Jurkat, Clone E6-1 (cell line): ENCODE measurements at regions not wholly inside any gene's neighbourhood (a gene's known extent, or its start where the extent isn't known, plus 50 kb on each side); places are given as distances from the start of the nearest gene placed in this dataset.
"Not testable (repeated sequence)": the region's sequence is repeated elsewhere in the genome, so short reads cannot be mapped to it uniquely, and the experiment has no call there.

Experiments
- DNase-seq: peaks from one replicate; pipeline ENCODE4 v3.0.0-alpha.2; 2011; ENCODE audit warnings: low read depth, low spot score
- H3K4me3 ChIP-seq: 2 replicates; pipeline ENCODE4 v1.5.1; 2011; ENCODE audit warnings: mild to moderate bottlenecking, low read length, control low read depth, moderate library complexity

- H3K4me3 ChIP-seq = no peak overlapping the region
- DNase-seq = no peak
Measured at GRCh38 chr20:17874271-17875105, 94.1 kb downstream of the SNX5 start.

- H3K4me3 ChIP-seq = no peak overlapping the region
- no peak for DNase-seq
Measured at GRCh38 chr20:17873410-17874270, 95.0 kb downstream of the SNX5 start.

DNA sequence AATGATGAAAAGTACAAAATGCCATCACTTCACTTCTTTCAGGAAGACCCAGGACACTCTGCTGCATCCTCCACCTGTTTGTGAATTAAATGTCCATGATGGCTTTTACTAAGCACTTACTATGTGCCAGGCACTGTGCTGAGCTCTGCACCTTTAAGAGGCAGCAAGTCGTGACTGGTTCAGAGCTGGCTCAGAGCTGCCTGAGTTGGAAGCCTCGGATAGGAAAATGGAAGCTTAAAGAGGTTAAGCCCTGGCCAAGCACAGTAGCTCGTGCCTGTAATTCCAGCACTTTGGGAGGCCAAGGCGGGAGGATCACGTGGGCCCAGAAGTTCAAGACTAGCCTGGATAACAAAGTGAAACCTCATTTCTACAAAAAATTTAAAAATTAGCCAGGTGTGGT is 95.6 kb downstream of the SNX5 start:
- DNase-seq = no peak
- H3K4me3 ChIP-seq = no peak overlapping the region

GRCh38 chr20:17872434-17872833 is 96.2 kb downstream of the SNX5 start:
- DNase-seq = no peak
- no peak overlapping the region for H3K4me3 ChIP-seq

GRCh38 chr20:17871886-17872285 is 96.7 kb downstream of the SNX5 start:
- no peak overlapping the region for H3K4me3 ChIP-seq
- DNase-seq = no peak

GRCh38 chr20:17871181-17871580 is 97.4 kb downstream of the SNX5 start:
- DNase-seq = no peak
- no peak overlapping the region for H3K4me3 ChIP-seq

DNA sequence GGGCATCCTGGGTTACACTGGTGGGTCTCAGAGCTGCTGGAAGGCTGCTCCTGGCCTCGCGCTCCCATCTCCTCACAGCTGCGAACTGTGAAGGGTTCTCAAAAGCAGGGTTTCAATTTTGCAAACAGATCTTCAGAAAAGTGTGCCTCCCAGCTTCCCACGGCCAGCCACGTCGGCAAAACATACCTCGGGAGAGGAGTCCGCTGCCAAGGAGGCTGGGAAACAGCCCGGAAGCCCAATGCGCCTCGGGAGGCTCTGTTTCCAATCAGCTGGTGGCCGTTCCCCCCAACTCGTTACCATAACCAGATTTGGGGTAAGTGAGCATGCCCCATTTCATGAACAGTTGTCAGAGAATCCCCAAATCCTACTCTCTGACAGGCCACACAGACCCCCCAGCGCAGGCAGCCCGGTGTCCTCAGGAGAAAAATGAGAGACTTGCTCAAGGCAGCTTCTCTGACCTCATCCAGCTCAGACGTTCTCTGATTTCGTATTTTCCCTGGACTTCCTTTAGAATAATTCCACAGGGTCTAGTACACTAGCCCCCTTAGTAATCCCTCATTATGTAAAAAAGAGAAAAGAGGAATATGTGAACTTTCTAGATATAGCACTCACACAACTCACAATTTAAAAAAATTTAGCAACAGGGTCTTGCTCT is 98.4 kb downstream of the SNX5 start:
- H3K4me3 ChIP-seq = no peak overlapping the region
- no peak for DNase-seq

DNA sequence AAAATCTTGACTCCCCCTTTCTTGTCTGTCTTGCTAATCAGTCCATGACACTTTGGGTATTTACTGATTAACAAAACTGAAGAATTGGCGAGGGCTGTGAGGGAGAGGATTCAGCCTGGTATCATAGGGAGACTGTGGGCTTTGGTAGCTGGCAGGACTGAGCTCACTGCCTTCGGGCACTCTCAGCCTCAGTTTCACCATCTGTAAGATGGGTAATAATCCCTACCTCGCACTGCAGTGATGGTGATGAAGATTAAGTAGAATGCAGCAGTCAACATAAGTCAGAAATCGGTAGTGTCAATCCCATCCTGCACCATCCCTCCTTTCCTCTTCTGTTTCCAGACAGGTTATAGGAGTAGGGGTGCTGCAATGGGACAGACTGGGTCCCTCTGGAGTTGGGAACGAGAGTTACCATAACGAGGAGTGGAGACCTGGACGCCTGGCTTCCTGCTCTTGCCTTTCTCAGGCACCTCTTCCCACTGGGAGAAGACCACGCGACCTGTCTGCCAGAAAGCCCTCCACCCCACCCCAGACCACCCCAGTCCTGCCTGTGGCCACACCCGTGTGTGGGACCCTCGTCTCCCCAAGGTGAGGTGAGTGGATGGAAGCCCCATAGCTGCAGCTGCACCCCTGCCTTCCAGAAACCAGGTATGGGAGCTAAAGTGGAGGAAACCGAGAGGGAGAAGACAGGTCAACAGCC is 99.1 kb downstream of the SNX5 start:
- H3K4me3 ChIP-seq = no peak overlapping the region
- no peak for DNase-seq

- DNase-seq = no peak
- H3K4me3 ChIP-seq = no peak overlapping the region
Measured at GRCh38 chr20:17868700-17869231, 99.8 kb downstream of the SNX5 start.

GRCh38 chr20:17868151-17868550 is 100.4 kb downstream of the SNX5 start:
- no peak for DNase-seq
- H3K4me3 ChIP-seq = no peak overlapping the region

- H3K4me3 ChIP-seq = no peak overlapping the region
Measured at GRCh38 chr20:17867131-17867925, 101.3 kb downstream of the SNX5 start.

DNA sequence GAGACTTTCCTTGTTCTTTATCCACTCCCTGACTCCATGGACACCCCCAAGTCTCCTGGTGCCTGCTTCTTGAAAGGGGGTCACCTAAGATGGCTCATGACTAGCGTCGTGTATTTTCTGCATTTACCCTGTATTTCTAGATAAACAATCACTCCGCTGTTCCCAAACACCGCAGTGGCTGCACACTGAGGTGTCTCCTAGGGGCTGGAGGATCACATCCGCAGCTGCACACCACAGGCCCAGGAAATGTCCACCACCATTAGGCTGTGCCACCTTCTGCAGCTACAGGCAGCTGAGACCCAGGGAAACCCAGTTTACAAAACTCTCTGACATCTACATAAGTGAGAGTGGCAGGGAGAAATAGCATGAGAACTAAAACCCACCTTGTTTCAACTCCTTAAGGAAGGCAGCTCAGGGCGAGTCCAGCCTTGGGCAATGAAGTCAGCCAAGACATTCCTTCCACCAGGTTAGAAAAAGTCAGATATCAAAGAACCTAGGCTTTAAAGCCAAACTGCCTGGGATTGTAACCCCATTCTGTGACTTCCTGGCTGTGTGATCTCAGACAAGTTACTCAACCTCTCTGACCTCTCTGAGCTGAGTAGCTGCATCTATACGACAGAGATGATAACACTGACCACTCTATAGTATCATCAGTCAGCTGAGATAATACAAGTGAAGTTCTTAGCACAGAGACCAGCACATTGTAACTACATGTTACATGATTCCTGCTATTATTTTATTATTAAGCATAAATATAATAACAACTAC is 102.2 kb downstream of the SNX5 start:
- no peak overlapping the region for H3K4me3 ChIP-seq
- no peak for DNase-seq

More at GRCh38 chr20:17867131-17867925, 101.3 kb downstream of the SNX5 start:
- DNase-seq = no peak

DNA sequence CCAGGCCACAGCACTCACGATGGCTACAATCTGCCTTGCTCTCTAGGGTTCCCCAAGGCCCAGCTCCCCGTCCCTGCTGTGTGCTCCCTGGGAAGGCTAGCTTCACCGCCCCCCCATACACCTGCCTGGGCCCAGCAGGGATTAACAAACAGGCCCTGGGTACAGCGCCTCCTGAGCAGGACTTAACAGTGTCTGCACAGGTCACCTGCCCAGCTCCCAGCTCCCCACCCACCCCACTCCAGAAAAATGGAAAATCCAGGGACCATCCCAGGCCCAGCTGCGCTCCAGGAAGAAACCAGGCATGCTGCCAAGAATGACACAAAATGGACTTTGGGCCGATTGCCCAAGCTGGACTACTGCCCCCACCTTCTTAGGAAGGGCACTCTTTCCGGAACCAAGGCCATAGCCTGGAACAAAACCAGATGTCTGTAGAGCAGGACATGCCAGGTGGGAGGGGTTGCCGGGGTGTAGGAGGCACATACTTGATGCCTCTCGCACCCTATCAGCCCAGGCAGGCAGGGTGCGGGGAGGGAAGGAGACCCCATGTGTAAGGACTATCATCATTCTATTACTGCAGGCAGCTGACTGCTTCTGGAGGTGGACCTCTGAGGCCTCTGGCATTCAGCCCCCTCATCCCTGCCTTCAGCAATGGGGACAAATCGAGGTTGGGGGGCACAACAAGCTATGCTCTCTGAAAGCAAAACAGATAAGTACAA is 104.9 kb downstream of the SNX5 start:
- no peak for DNase-seq
- no peak overlapping the region for H3K4me3 ChIP-seq

DNA sequence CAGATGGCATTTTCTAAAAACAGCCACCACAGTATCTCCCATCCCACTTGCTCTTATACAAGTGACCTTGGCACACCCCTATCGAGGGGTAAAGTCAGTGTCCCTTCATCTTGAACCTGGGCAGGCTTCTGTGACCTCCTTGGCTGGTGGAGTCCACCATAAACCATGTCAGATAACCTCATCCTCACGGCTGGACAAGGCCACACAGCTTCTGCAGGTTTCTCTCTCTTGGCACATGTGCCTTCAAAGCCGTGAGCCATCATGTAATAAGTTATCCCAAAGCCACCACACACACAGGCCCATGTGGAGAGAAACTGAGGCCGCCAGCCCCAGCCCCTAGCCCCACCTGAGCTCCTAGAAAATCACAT is 105.4 kb downstream of the SNX5 start:
- no peak overlapping the region for H3K4me3 ChIP-seq

DNA sequence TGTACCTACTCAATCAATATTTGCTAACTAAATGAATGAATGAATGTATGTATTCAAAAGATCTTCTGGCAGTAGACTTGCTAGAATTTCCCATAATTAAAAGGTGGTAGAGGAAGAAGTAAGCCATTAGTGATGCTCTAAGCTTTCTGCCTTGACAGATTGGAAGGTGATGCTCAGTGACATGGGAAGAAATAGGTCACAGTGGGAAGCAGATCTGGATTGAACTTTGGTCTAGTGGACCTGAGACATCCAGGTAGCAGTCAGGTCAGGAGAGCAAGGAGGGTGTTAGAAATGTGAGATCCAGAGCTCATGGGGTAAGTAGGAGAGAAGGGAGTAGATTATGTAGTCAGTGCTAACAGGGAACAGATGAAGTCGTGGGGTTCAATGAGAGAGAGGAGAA is 106.4 kb downstream of the SNX5 start:
- no peak overlapping the region for H3K4me3 ChIP-seq
- DNase-seq = no peak

More for the DNA sequence above, 105.4 kb downstream of the SNX5 start:
- DNase-seq = no peak

GRCh38 chr20:17861620-17862019 is 107.0 kb downstream of the SNX5 start:
- not testable (repeated sequence) for DNase-seq, H3K4me3 ChIP-seq
